Gastrocnemius medialis (tissue), 4 donors: ENCODE measurements at regions not wholly inside any gene's neighbourhood (a gene's known extent, or its start where the extent isn't known, plus 50 kb on each side); places are given as distances from the start of the nearest gene placed in this dataset.

ENCODE experiments used
- ATAC-seq, 2 donors: fragments of 150-250 bp; one replicate each; pipeline ENCODE4 v1.9.1; 2016
- DNase-seq, 2 donors: peaks; one replicate each; pipeline ENCODE4 v3.0.0-alpha.2; 2019
- H3K27ac ChIP-seq, 4 donors: fragments of 200-600 bp; sonication (generic); 1 replicate in 1 of 4; 2 replicates in 3 of 4; pipeline ENCODE4 v1.5.1; 2016 to 2018; ENCODE audit warnings: mild to moderate bottlenecking in 2 of 4, moderate library complexity in 1 of 4
- H3K27me3 ChIP-seq, 3 donors: fragments of 200-600 bp; sonication (generic) in 2 of 3; 1 replicate in 1 of 3; 2 replicates in 2 of 3; pipeline versions ENCODE4 v1.5.1 to v1.6.0; 2016 to 2019; ENCODE audit warnings: mild to moderate bottlenecking in 1 of 3, moderate library complexity in 1 of 3
- H3K36me3 ChIP-seq, 2 donors: fragments of 200-600 bp; sonication (generic) in 1 of 2; one replicate each; pipeline ENCODE4 v1.5.1; 2017 to 2018
- H3K4me1 ChIP-seq, 2 donors: fragments of 200-600 bp; sonication (generic) in 1 of 2; one replicate each; pipeline ENCODE4 v1.5.1; 2016 to 2017; ENCODE audit warnings: mild to moderate bottlenecking in 2 of 2
- H3K4me3 ChIP-seq, 4 donors: fragments of 200-600 bp; sonication (generic) in 3 of 4; 1 replicate in 1 of 4; 2 replicates in 3 of 4; pipeline ENCODE4 v1.5.1; 2016 to 2019; ENCODE audit warnings: mild to moderate bottlenecking in 2 of 4
- H3K9me3 ChIP-seq, 3 donors: fragments of 200-600 bp; sonication (generic) in 2 of 3; 1 replicate in 1 of 3; 2 replicates in 2 of 3; pipeline ENCODE4 v1.5.1; 2016 to 2019
- CTCF ChIP-seq, 5 experiments: fragments of 450-650 bp in 3 of 5; fragments of 200-600 bp in 2 of 5; sonication (generic) in 2 of 5; IDR thresholded peaks in 4 of 5; conservative IDR thresholded peaks in 1 of 5; 1 replicate in 4 of 5; 2 replicates in 1 of 5; pipeline ENCODE4 v1.5.1; 2016 to 2019; ENCODE audit warnings: antibody characterized with exemption in 5 of 5, mild to moderate bottlenecking in 3 of 5, moderate library complexity in 3 of 5
- POLR2A ChIP-seq, 2 donors: fragments of 450-650 bp; IDR thresholded peaks; one replicate each; pipeline ENCODE4 v1.6.1; 2017; ENCODE audit warnings: antibody characterized with exemption in 2 of 2, mild to moderate bottlenecking in 2 of 2, moderate library complexity in 2 of 2
- in situ Hi-C, 4 donors: fragments of 200-750 bp; cut with MboI; loops; one replicate each; pipeline versions ENCODE4 v1.15.0 to v1.8.0; 2017; ENCODE audit warnings: low sequenced_read_pairs in 4 of 4
- intact Hi-C: fragments of 100-400 bp; cut with DNase I; formaldehyde crosslinking; loops from one replicate; pipeline ENCODE4 v1.15.1; 2023; ENCODE audit warnings: low total_unique reads

- Histone ChIP-seq H3K27ac (no peak overlapping the region), H3K4me1 (no peaks in the 10 kb centered on the region), H3K27me3 (no peaks in the 10 kb centered on the region), H3K9me3 (no peaks in the 10 kb centered on the region), H3K4me3 (no peak overlapping the region), H3K36me3 (no peaks in the 10 kb centered on the region)
- TF ChIP-seq CTCF (IDR thresholded peaks at IDR 0.05 in 4 of 5, conservative IDR thresholded peaks at IDR 0.05 in 1 of 5) (no peak), POLR2A (IDR thresholded peaks at IDR 0.05) (no peak)
- ATAC-seq, result no peak
- intact Hi-C loops, result no loop called here
- DNase-seq, result no peak
- in situ Hi-C loops, result no loop called here
These were observed 267.5 kb upstream of the PRKCQ start for GRCh38 chr10:6847561-6847960.

- H3K4me1 ChIP-seq, result no peaks in the 10 kb centered on the region
- H3K27ac ChIP-seq, result no peak overlapping the region
- H3K4me3 ChIP-seq, result no peak overlapping the region
- TF ChIP-seq POLR2A (IDR thresholded peaks at IDR 0.05) (no peak), CTCF (IDR thresholded peaks at IDR 0.05 in 4 of 5, conservative IDR thresholded peaks at IDR 0.05 in 1 of 5) (no peak)
- intact Hi-C loops, result no loop called here
- no peaks in the 10 kb centered on the region for H3K27me3 ChIP-seq
- in situ Hi-C loops, result no loop called here
- ATAC-seq (no peak), DNase-seq (no peak)
- no peaks in the 10 kb centered on the region for H3K9me3 ChIP-seq
- H3K36me3 ChIP-seq, result no peaks in the 10 kb centered on the region
These were observed 264.0 kb upstream of the PRKCQ start for GRCh38 chr10:6843894-6844650.

- H3K36me3 ChIP-seq, result no peaks in the 10 kb centered on the region
- ATAC-seq (no peak), DNase-seq (no peak)
- H3K9me3 ChIP-seq, result no peaks in the 10 kb centered on the region
- H3K4me3 ChIP-seq, result no peak overlapping the region
- TF ChIP-seq POLR2A (IDR thresholded peaks at IDR 0.05) (no peak), CTCF (IDR thresholded peaks at IDR 0.05 in 4 of 5, conservative IDR thresholded peaks at IDR 0.05 in 1 of 5) (no peak)
- intact Hi-C loops, result no loop called here
- H3K27me3 ChIP-seq, result no peaks in the 10 kb centered on the region
- no peaks in the 10 kb centered on the region for H3K4me1 ChIP-seq
- H3K27ac ChIP-seq, result no peak overlapping the region
- in situ Hi-C loops, result no loop called here
These were observed 263.4 kb upstream of the PRKCQ start for GRCh38 chr10:6843481-6843881.

- no peaks in the 10 kb centered on the region for H3K27me3 ChIP-seq
- DNase-seq, result no peak
- no peak for ATAC-seq
- no peak overlapping the region for H3K4me3 ChIP-seq
- intact Hi-C loops, result no loop called here
- no peak overlapping the region for H3K27ac ChIP-seq
- H3K36me3 ChIP-seq, result no peaks in the 10 kb centered on the region
- in situ Hi-C loops, result no loop called here
- H3K4me1 ChIP-seq, result no peaks in the 10 kb centered on the region
- no peaks in the 10 kb centered on the region for H3K9me3 ChIP-seq
- TF ChIP-seq CTCF (IDR thresholded peaks at IDR 0.05 in 4 of 5, conservative IDR thresholded peaks at IDR 0.05 in 1 of 5) (no peak), POLR2A (IDR thresholded peaks at IDR 0.05) (no peak)
These were observed 262.6 kb upstream of the PRKCQ start for GRCh38 chr10:6842722-6843121.

- Histone ChIP-seq H3K4me3 (no peak overlapping the region), H3K9me3 (no peaks in the 10 kb centered on the region), H3K36me3 (no peaks in the 10 kb centered on the region), H3K27me3 (no peaks in the 10 kb centered on the region), H3K27ac (no peak overlapping the region), H3K4me1 (no peaks in the 10 kb centered on the region)
- TF ChIP-seq POLR2A (IDR thresholded peaks at IDR 0.05), result no peak
- intact Hi-C loops (no loop called here), in situ Hi-C loops (no loop called here)
- DNase-seq, result no peak
- ATAC-seq, result no peak
These were observed 261.7 kb upstream of the PRKCQ start for GRCh38 chr10:6841761-6842160.
